NCI-H2107 treated with DMSO at 0.1 percent for 48 hours (cell line): ENCODE measurements at regions not wholly inside any gene's neighbourhood (a gene's known extent, or its start where the extent isn't known, plus 50 kb on each side); places are given as distances from the start of the nearest gene placed in this dataset.
A peak's percentile ranks its signal among the peaks of the same experiment; 100 is the strongest.

ENCODE experiments used
- DNase-seq: peaks from one replicate; lab custom pipeline; 2025; ENCODE audit not compliant: unreplicated experiment; lab: John Stamatoyannopoulos, UW

DNA sequence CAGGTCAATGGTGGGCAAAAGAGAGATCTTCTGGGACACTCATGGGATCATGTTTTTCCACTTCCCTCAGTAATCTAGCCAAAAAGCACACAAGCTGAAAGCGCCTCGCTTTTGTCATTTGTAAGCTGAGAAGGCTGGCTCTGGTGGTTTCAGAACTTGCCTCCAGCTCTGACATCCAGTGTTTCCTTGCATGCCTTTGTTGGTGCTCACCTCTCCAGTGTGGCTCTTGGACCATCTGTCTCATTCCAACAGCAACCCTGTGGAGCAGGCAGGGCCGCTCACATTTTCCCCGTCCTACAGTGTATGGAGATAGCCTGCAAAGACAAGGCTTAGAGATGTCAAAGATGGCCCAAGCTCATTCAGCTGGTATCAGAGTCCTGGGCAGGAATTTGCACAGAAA is 160.8 kb upstream of the KLF4 start:
- no peak for DNase-seq

GRCh38 chr9:107648153-107648715 is 158.7 kb upstream of the KLF4 start:
- no peak for DNase-seq

- DNase-seq: no peak
Measured at GRCh38 chr9:107647611-107648010, 158.0 kb upstream of the KLF4 start.

DNA sequence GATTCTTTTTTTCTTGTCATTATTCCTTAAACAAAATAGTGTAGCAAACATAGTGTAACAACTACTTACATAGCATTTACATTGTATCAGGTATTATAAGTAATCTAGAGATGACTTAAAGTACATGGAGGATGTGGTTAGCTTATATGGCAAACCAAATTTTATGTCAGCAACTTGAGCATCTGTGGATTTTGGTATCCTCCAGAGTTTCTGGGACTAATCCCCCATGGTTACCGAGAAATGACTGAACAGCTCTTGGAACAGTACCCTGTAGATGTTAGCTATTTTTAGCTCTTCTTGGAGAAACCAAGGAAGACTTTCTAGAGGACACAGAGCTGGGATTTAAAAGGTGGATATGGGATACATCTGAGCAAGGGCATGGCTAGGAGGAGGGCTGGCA is 157.6 kb upstream of the KLF4 start:
- DNase-seq: no peak

GRCh38 chr9:107645464-107645833 is 155.9 kb upstream of the KLF4 start:
- DNase-seq: no peak

GRCh38 chr9:107644733-107645463 is 155.3 kb upstream of the KLF4 start:
- DNase-seq: no peak

- peak; percentile 21 for DNase-seq
Measured at GRCh38 chr9:107639426-107639825, 149.9 kb upstream of the KLF4 start.

DNA sequence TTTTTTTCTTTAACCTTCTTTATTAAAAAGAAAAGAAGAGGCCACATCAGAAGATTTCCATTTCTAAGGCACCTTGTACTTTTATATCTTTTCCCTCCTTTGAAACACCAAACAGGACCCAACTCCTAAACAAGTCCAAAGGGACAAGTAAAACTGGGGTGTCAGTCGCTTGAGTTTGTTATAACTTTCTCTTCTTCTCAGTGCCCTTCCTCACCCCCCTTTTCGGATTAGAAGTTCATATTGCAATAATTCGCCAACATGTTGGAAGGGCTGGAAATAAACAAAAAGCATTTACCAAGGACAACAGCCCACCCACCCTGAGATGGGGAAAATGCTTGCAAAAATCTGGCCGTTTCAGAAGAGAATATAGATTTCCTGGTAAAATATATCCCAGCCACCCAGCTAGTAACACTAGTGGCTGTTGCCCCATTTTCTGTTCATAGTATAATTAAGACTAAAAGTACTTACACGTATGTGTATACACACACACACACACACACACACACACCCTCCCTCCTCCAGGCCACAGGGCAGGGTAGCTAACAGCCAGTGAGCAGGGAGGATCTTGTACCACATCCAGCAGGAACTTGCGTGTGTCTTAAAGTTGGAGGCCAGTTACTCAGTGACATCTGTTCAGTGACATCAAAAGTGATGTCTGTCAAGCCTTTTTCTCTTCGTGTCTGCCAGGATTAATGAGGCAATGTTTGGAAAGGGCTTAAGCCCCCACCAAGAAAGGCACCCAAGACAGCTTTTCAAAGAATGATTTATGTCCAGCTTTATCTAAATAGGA is 149.1 kb upstream of the KLF4 start:
- peak; percentile 9 for DNase-seq

- DNase-seq: no peak
Measured at GRCh38 chr9:107637421-107638420, 148.2 kb upstream of the KLF4 start.

GRCh38 chr9:107636571-107637381 is 147.2 kb upstream of the KLF4 start:
- no peak for DNase-seq

- DNase-seq: no peak
Measured at GRCh38 chr9:107635803-107636174, 146.2 kb upstream of the KLF4 start.

DNA sequence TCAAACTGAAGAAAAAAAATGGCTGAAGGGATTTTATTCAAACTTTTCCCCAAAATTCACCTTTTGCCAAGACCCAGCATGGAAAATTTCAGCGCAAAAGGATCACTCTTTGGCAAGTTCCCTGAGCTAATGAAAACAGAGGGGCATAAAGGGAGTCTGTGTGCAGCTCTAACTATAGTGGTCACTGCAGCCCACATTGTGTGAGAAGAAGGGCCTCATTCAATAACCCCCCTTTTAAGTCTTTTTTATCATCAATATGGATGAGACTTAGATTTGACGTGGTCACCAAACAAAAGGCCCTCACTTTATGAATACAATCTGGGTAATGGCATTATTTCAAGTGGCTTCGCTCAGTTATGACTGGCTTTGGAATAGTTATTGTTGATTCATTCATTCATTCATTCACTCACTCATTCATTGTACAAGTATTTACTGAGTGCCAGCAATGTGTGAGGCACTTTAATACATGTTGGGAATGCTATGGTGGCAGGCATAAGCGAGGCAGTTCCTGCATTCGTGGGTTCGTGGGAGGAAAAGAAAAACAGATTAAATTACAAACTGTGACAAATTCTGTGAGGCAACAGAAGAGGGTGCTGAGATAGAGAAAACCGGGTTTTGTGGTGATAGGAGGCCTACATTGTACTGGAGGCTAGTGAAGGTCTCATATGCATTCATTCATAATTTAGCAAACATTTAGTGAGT is 145.7 kb upstream of the KLF4 start:
- DNase-seq: no peak

GRCh38 chr9:107633406-107633805 is 143.8 kb upstream of the KLF4 start:
- no peak for DNase-seq

- DNase-seq: no peak
Measured at GRCh38 chr9:107632661-107633060, 143.1 kb upstream of the KLF4 start.

GRCh38 chr9:107632216-107632615 is 142.6 kb upstream of the KLF4 start:
- no peak for DNase-seq

GRCh38 chr9:107631788-107632187 is 142.2 kb upstream of the KLF4 start:
- DNase-seq: no peak

DNA sequence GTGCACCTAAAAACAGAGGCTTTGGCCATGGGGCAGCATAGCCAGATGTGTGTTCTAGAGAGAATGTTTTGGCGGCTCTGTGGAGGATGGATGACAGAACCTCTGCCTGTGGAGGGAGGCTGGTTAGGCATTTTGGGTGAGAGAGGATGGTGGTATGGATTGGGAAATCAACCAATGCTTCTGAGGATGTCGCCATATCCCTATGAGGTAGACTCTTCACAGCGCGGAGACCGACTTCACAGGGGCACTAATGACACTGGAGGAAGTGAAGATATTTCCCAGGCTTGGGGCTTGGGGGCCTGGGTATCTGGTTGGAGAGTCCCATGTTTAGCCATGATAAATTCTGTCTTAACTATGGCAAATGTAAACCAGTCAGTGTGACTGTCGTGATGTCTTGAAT is 140.6 kb upstream of the KLF4 start:
- no peak for DNase-seq

DNA sequence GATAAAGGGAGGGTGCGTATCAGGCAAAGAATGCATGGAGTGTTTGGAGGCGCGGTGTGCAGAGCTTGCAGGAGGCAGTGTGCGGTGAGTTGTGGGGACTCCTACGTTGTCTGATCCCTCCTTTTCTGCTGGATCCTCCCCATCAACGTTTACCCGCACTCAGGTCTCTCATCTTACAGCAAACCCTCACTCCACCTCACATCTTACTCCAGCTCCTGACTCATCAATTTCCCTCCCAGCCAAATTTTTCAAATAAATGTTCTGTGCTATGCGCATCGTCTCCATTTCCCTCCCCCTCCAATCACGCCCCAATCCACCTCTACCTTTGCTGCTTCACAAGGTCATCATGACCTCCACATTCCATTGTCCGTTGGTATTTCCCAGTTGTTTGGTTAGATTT is 138.9 kb upstream of the KLF4 start:
- no peak for DNase-seq

GRCh38 chr9:107627781-107628180 is 138.2 kb upstream of the KLF4 start:
- DNase-seq: no peak

- DNase-seq: no peak
Measured at GRCh38 chr9:107626118-107626517, 136.5 kb upstream of the KLF4 start.
